WTC11 (cell line): ENCODE measurements at regions not wholly inside any gene's neighbourhood (a gene's known extent, or its start where the extent isn't known, plus 50 kb on each side); places are given as distances from the start of the nearest gene placed in this dataset.

Experiments
- CREM ChIP-seq: sonication (generic); formaldehyde crosslinking; IDR thresholded peaks from 2 replicates; pipeline ENCODE4 v1.8.1; 2022; ENCODE audit warnings: mild to moderate bottlenecking, missing genetic modification reagents, moderate library complexity
- CTCF ChIP-seq: fragments of 200-600 bp; IDR thresholded peaks from 2 replicates; pipeline ENCODE4 v1.8.0; 2022; ENCODE audit warnings: antibody characterized with exemption
- E2F1 ChIP-seq: sonication (generic); formaldehyde crosslinking; IDR thresholded peaks from 2 replicates; pipeline ENCODE4 v1.8.0; 2022; ENCODE audit warnings: mild to moderate bottlenecking, missing genetic modification reagents
- ELF4 ChIP-seq: sonication (generic); formaldehyde crosslinking; IDR thresholded peaks from 2 replicates; pipeline ENCODE4 v1.8.1; 2022; ENCODE audit warnings: low read depth, mild to moderate bottlenecking, moderate library complexity, missing genetic modification reagents
- FOXK1 ChIP-seq: sonication (generic); formaldehyde crosslinking; IDR thresholded peaks from 2 replicates; pipeline ENCODE4 v1.8.0; 2022; ENCODE audit warnings: mild to moderate bottlenecking, moderate library complexity, missing genetic modification reagents
- FOXP4 ChIP-seq: sonication (generic); formaldehyde crosslinking; IDR thresholded peaks from 2 replicates; pipeline ENCODE4 v1.8.0; 2022; ENCODE audit warnings: mild to moderate bottlenecking, missing genetic modification reagents
- IRF1 ChIP-seq: sonication (generic); formaldehyde crosslinking; IDR thresholded peaks from 2 replicates; pipeline ENCODE4 v1.8.0; 2023; ENCODE audit warnings: missing genetic modification reagents
- NFYB ChIP-seq: sonication (generic); formaldehyde crosslinking; conservative IDR thresholded peaks from 2 replicates; pipeline ENCODE4 v1.8.0; 2022; ENCODE audit warnings: low read depth, missing genetic modification reagents
- NR1H2 ChIP-seq: sonication (generic); formaldehyde crosslinking; IDR thresholded peaks from 2 replicates; pipeline ENCODE4 v1.9.0; 2021; ENCODE audit warnings: mild to moderate bottlenecking, moderate library complexity, missing genetic modification reagents
- PRRX2 ChIP-seq: fragments of 250-450 bp; sonication (Bioruptor Pico); IDR thresholded peaks from 2 replicates; pipeline ENCODE4 v1.8.0; 2021; ENCODE audit warnings: mild to moderate bottlenecking
- TEAD4 ChIP-seq: sonication (generic); formaldehyde crosslinking; IDR thresholded peaks from 2 replicates; pipeline ENCODE4 v1.8.0; 2022; ENCODE audit warnings: mild to moderate bottlenecking, missing genetic modification reagents
- USF1 ChIP-seq: sonication (generic); formaldehyde crosslinking; IDR thresholded peaks from 2 replicates; pipeline ENCODE4 v1.8.0; 2022; ENCODE audit warnings: mild to moderate bottlenecking, missing genetic modification reagents
- ZBTB21 ChIP-seq: sonication (generic); formaldehyde crosslinking; IDR thresholded peaks from 2 replicates; pipeline ENCODE4 v1.8.1; 2023; ENCODE audit warnings: mild to moderate bottlenecking, missing genetic modification reagents, borderline replicate concordance
- ZNF512 ChIP-seq: sonication (generic); formaldehyde crosslinking; IDR thresholded peaks from 2 replicates; pipeline ENCODE4 v1.8.1; 2022; ENCODE audit warnings: missing genetic modification reagents, borderline replicate concordance

- TF ChIP-seq E2F1 (CRISPR knock-in tag) (no peak), CTCF (no peak), NFYB (no peak), TEAD4 (no peak), PRRX2 (CRISPR knock-in tag) (no peak), IRF1 (CRISPR knock-in tag) (no peak), NR1H2 (CRISPR knock-in tag) (no peak), FOXP4 (CRISPR knock-in tag) (no peak), CREM (no peak), FOXK1 (CRISPR knock-in tag) (no peak), ZNF512 (CRISPR knock-in tag) (no peak), USF1 (CRISPR knock-in tag) (no peak), ZBTB21 (no peak), ELF4 (CRISPR knock-in tag) (no peak)
Measured at GRCh38 chr14:101120641-101121507, 217.4 kb upstream of the RTL1 start.
